ENCODE measurements at regions not wholly inside any gene's neighbourhood (a gene's known extent, or its start where the extent isn't known, plus 50 kb on each side); places are given as distances from the start of the nearest gene placed in this dataset.
"Not testable (repeated sequence)": the region's sequence is repeated elsewhere in the genome, so short reads cannot be mapped to it uniquely, and the experiment has no call there.

GRCh38 chr6:94590416-94590815, 986.9 kb upstream of the MANEA start:
- no peaks in the 10 kb centered on the region for H3K36me3 Mint-ChIP-seq (ENCODE audit: low read depth)
- CTCF ChIA-PET = no interaction called here
- no peaks in the 10 kb centered on the region for H3K27me3 Mint-ChIP-seq (ENCODE audit: low read depth)
- intact Hi-C loops (cut with micrococcal nuclease) = no loop called here
- no peak overlapping the region for H3K27ac Mint-ChIP-seq
- H3K4me3 Mint-ChIP-seq = no peak overlapping the region
- H3K4me1 Mint-ChIP-seq (ENCODE audit: low read depth) = no peaks in the 10 kb centered on the region
- DNase-seq = no peak
- peaks cover 2% of the 10 kb centered on the region for H3K9me3 Mint-ChIP-seq

- Mint-ChIP-seq H3K36me3 (ENCODE audit: low read depth) (no peaks in the 10 kb centered on the region), H3K27ac (no peak overlapping the region), H3K27me3 (ENCODE audit: low read depth) (no peaks in the 10 kb centered on the region), H3K4me3 (no peak overlapping the region), H3K4me1 (ENCODE audit: low read depth) (no peaks in the 10 kb centered on the region), H3K9me3 (peaks cover 2% of the 10 kb centered on the region)
- intact Hi-C loops (cut with micrococcal nuclease) = no loop called here
- CTCF ChIA-PET = no interaction called here
- DNase-seq = no peak
Measured at GRCh38 chr6:94588301-94588700, 989.0 kb upstream of the MANEA start.

GRCh38 chr6:94584211-94584610, 993.1 kb upstream of the MANEA start:
- Mint-ChIP-seq H3K4me3 (no peak overlapping the region), H3K27me3 (ENCODE audit: low read depth) (no peaks in the 10 kb centered on the region), H3K27ac (no peak overlapping the region), H3K36me3 (ENCODE audit: low read depth) (no peaks in the 10 kb centered on the region), H3K9me3 (peaks cover 2% of the 10 kb centered on the region), H3K4me1 (ENCODE audit: low read depth) (no peaks in the 10 kb centered on the region)
- no peak for DNase-seq
- intact Hi-C loops (cut with micrococcal nuclease) = no loop called here
- CTCF ChIA-PET = no interaction called here

- H3K27ac Mint-ChIP-seq = no peak overlapping the region
- H3K27me3 Mint-ChIP-seq (ENCODE audit: low read depth) = no peaks in the 10 kb centered on the region
- H3K4me1 Mint-ChIP-seq (ENCODE audit: low read depth) = no peaks in the 10 kb centered on the region
- intact Hi-C loops (cut with micrococcal nuclease) = no loop called here
- CTCF ChIA-PET = no interaction called here
- DNase-seq = no peak
- H3K9me3 Mint-ChIP-seq = peaks cover 3% of the 10 kb centered on the region
- no peaks in the 10 kb centered on the region for H3K36me3 Mint-ChIP-seq (ENCODE audit: low read depth)
- H3K4me3 Mint-ChIP-seq = no peak overlapping the region
Measured at GRCh38 chr6:94570581-94570980, 1006.8 kb upstream of the MANEA start.

- no peaks in the 10 kb centered on the region for H3K27me3 Mint-ChIP-seq (ENCODE audit: low read depth)
- CTCF ChIA-PET = no interaction called here
Measured at GRCh38 chr6:94562846-94563245, 1014.5 kb upstream of the MANEA start.

GRCh38 chr6:94559829-94560537, 1017.4 kb upstream of the MANEA start:
- CTCF ChIA-PET = no interaction called here
- H3K27me3 Mint-ChIP-seq (ENCODE audit: low read depth) = no peaks in the 10 kb centered on the region
- H3K4me1 Mint-ChIP-seq (ENCODE audit: low read depth) = no peaks in the 10 kb centered on the region
- no peak overlapping the region for H3K27ac Mint-ChIP-seq
- no peaks in the 10 kb centered on the region for H3K36me3 Mint-ChIP-seq (ENCODE audit: low read depth)
- H3K4me3 Mint-ChIP-seq = no peak overlapping the region
- DNase-seq = no peak
- peaks cover 10% of the 10 kb centered on the region for H3K9me3 Mint-ChIP-seq
- intact Hi-C loops (cut with micrococcal nuclease) = no loop called here

More at GRCh38 chr6:94562846-94563245, 1014.5 kb upstream of the MANEA start:
- H3K9me3 Mint-ChIP-seq = peaks cover 12% of the 10 kb centered on the region
- no peak overlapping the region for H3K27ac Mint-ChIP-seq
- intact Hi-C loops (cut with micrococcal nuclease) = no loop called here
- no peaks in the 10 kb centered on the region for H3K36me3 Mint-ChIP-seq (ENCODE audit: low read depth)
- no peaks in the 10 kb centered on the region for H3K4me1 Mint-ChIP-seq (ENCODE audit: low read depth)
- H3K4me3 Mint-ChIP-seq = no peak overlapping the region
- no peak for DNase-seq

- H3K4me1 Mint-ChIP-seq (ENCODE audit: low read depth); intact Hi-C loops (cut with micrococcal nuclease); CTCF ChIA-PET; H3K27me3 Mint-ChIP-seq (ENCODE audit: low read depth); H3K4me3 Mint-ChIP-seq; H3K36me3 Mint-ChIP-seq (ENCODE audit: low read depth); H3K27ac Mint-ChIP-seq; DNase-seq; H3K9me3 Mint-ChIP-seq: not testable (repeated sequence)
Measured at GRCh38 chr6:94557207-94557606, 1020.1 kb upstream of the MANEA start.

GRCh38 chr6:94548201-94548600, 1029.1 kb upstream of the MANEA start:
- Mint-ChIP-seq H3K4me1 (ENCODE audit: low read depth) (no peaks in the 10 kb centered on the region), H3K4me3 (no peak overlapping the region), H3K36me3 (ENCODE audit: low read depth) (no peaks in the 10 kb centered on the region), H3K9me3 (no peaks in the 10 kb centered on the region), H3K27me3 (ENCODE audit: low read depth) (no peaks in the 10 kb centered on the region), H3K27ac (no peak overlapping the region)
- CTCF ChIA-PET = no interaction called here
- intact Hi-C loops (cut with micrococcal nuclease) = no loop called here
- DNase-seq = no peak

- H3K4me1 Mint-ChIP-seq (ENCODE audit: low read depth) = no peaks in the 10 kb centered on the region
- no peaks in the 10 kb centered on the region for H3K36me3 Mint-ChIP-seq (ENCODE audit: low read depth)
- no peak overlapping the region for H3K4me3 Mint-ChIP-seq
- intact Hi-C loops (cut with micrococcal nuclease) = no loop called here
- peaks cover 8% of the 10 kb centered on the region for H3K9me3 Mint-ChIP-seq
- no peak for DNase-seq
- H3K27ac Mint-ChIP-seq = no peak overlapping the region
- CTCF ChIA-PET = no interaction called here
- no peaks in the 10 kb centered on the region for H3K27me3 Mint-ChIP-seq (ENCODE audit: low read depth)
Measured at GRCh38 chr6:94535798-94536197, 1041.5 kb upstream of the MANEA start.

- intact Hi-C loops (cut with micrococcal nuclease) = no loop called here
- Mint-ChIP-seq H3K9me3 (peaks cover 2% of the 10 kb centered on the region), H3K27ac (no peak overlapping the region), H3K4me1 (ENCODE audit: low read depth) (no peaks in the 10 kb centered on the region), H3K4me3 (no peak overlapping the region), H3K36me3 (ENCODE audit: low read depth) (no peaks in the 10 kb centered on the region), H3K27me3 (ENCODE audit: low read depth) (no peaks in the 10 kb centered on the region)
- no peak for DNase-seq
- CTCF ChIA-PET = no interaction called here
Measured at GRCh38 chr6:94511502-94512088, 1065.7 kb upstream of the MANEA start.

GRCh38 chr6:94510877-94511276, 1066.5 kb upstream of the MANEA start:
- Mint-ChIP-seq H3K36me3 (ENCODE audit: low read depth) (no peaks in the 10 kb centered on the region), H3K9me3 (peaks cover 2% of the 10 kb centered on the region)
- CTCF ChIA-PET = no interaction called here

GRCh38 chr6:94501516-94501915, 1075.8 kb upstream of the MANEA start:
- DNase-seq = no peak
- CTCF ChIA-PET = no interaction called here
- H3K36me3 Mint-ChIP-seq (ENCODE audit: low read depth) = no peaks in the 10 kb centered on the region
- no peaks in the 10 kb centered on the region for H3K4me1 Mint-ChIP-seq (ENCODE audit: low read depth)
- H3K9me3 Mint-ChIP-seq = no peaks in the 10 kb centered on the region
- H3K27ac Mint-ChIP-seq = no peak overlapping the region
- H3K27me3 Mint-ChIP-seq (ENCODE audit: low read depth) = no peaks in the 10 kb centered on the region
- intact Hi-C loops (cut with micrococcal nuclease) = no loop called here
- no peak overlapping the region for H3K4me3 Mint-ChIP-seq

More at GRCh38 chr6:94510877-94511276, 1066.5 kb upstream of the MANEA start:
- no peak overlapping the region for H3K27ac Mint-ChIP-seq
- H3K4me3 Mint-ChIP-seq = no peak overlapping the region
- H3K4me1 Mint-ChIP-seq (ENCODE audit: low read depth) = no peaks in the 10 kb centered on the region
- DNase-seq = no peak
- intact Hi-C loops (cut with micrococcal nuclease) = no loop called here
- no peaks in the 10 kb centered on the region for H3K27me3 Mint-ChIP-seq (ENCODE audit: low read depth)

- intact Hi-C loops (cut with micrococcal nuclease) = no loop called here
- no peak for DNase-seq
- H3K36me3 Mint-ChIP-seq (ENCODE audit: low read depth) = no peaks in the 10 kb centered on the region
Measured at GRCh38 chr6:94498099-94498498, 1078.7 kb upstream of the EPHA7 start.

More at GRCh38 chr6:94498099-94498498, 1078.7 kb upstream of the EPHA7 start:
- no peaks in the 10 kb centered on the region for H3K4me1 Mint-ChIP-seq (ENCODE audit: low read depth)
- no peak overlapping the region for H3K4me3 Mint-ChIP-seq
- H3K27ac Mint-ChIP-seq = no peak overlapping the region
- CTCF ChIA-PET = no interaction called here
- no peaks in the 10 kb centered on the region for H3K9me3 Mint-ChIP-seq
- H3K27me3 Mint-ChIP-seq (ENCODE audit: low read depth) = no peaks in the 10 kb centered on the region
